Central memory CD8-positive, alpha-beta T cell (primary cell): ENCODE measurements at regions not wholly inside any gene's neighbourhood (a gene's known extent, or its start where the extent isn't known, plus 50 kb on each side); places are given as distances from the start of the nearest gene placed in this dataset.
"Not testable (repeated sequence)": the region's sequence is repeated elsewhere in the genome, so short reads cannot be mapped to it uniquely, and the experiment has no call there.

Source experiments
- ATAC-seq: fragments of 150-1000 bp; cut with Tn5 transposase; replicated peaks from 2 replicates; pipeline ENCODE4 v1.10.0; 2022; ENCODE audit warnings: mild to moderate bottlenecking, moderate FRiP score, moderate number of reproducible peaks; ENCODE audit not compliant: poor library complexity, severe bottlenecking; ENCODE audit errors: extremely low read depth
- DNase-seq, 2 donors: peaks; one replicate each; pipeline ENCODE4 v3.0.0; 2021; ENCODE audit warnings: low spot score in 2 of 2
- H3K27ac Mint-ChIP-seq: one replicate; pipeline ENCODE4 v1.8.0; 2022; ENCODE audit warnings: low read depth, mild to moderate bottlenecking, moderate library complexity, mixed read lengths
- H3K27me3 Mint-ChIP-seq: one replicate; pipeline ENCODE4 v1.8.0; 2022; ENCODE audit warnings: mixed read lengths
- H3K36me3 Mint-ChIP-seq: one replicate; pipeline ENCODE4 v1.8.0; 2022; ENCODE audit warnings: mild to moderate bottlenecking, moderate library complexity, mixed read lengths; ENCODE audit not compliant: insufficient read depth
- H3K4me1 Mint-ChIP-seq: one replicate; pipeline ENCODE4 v1.8.0; 2022; ENCODE audit warnings: mixed read lengths
- H3K4me3 Mint-ChIP-seq: one replicate; pipeline ENCODE4 v1.8.0; 2022; ENCODE audit warnings: mild to moderate bottlenecking, moderate library complexity, mixed read lengths
- H3K9me3 Mint-ChIP-seq: one replicate; pipeline ENCODE4 v1.8.0; 2022; ENCODE audit warnings: mixed read lengths

DNA sequence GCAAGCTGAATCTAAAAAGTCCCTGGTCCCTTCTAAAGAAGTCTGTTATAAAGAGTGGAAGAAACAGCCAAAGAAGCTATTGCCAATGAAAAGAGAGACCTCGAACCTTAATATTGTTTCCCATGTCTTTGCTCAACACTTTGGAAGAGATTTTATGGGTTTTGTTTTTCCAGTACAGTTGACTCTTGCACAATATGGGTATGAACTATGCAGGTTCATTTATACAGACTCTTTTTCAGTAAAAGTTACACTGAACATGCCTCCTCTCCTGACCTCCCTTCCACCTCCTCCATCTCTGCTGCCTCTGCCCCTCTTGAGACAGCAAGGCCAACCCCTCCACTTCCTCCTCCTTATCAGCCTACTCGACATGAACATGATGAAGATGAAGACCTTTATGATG is 332.5 kb downstream of the SETD4 start:
- no peak for DNase-seq
- no peak overlapping the region for H3K27ac Mint-ChIP-seq
- H3K4me3 Mint-ChIP-seq, result no peak overlapping the region
- H3K4me1 Mint-ChIP-seq, result no peaks in the 10 kb centered on the region
- H3K9me3 Mint-ChIP-seq, result no peaks in the 10 kb centered on the region
- peaks cover 79% of the 10 kb centered on the region for H3K27me3 Mint-ChIP-seq
- ATAC-seq, result no peak
- no peaks in the 10 kb centered on the region for H3K36me3 Mint-ChIP-seq

DNA sequence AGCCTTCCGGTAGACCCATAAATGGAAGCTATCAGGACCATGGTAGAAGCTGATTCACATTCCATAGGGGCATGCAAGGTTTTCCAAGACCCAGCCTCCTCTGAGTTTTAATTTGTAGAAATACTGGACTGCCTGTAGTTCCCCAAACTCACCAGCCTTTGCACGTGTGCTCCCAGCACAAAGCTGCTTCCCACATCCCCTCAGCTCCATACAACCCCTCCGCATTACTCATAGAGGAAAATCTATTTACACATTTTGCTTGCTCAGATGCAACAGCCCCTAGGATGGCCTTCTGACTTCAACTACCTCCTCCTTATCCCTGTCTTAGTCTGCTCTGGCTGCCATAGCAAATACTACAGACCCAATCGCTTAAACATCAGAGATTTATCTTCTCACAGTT is 336.2 kb downstream of the SETD4 start:
- Mint-ChIP-seq H3K27ac (no peak overlapping the region), H3K4me1 (no peaks in the 10 kb centered on the region), H3K36me3 (no peaks in the 10 kb centered on the region), H3K27me3 (peaks cover 70% of the 10 kb centered on the region), H3K9me3 (no peaks in the 10 kb centered on the region), H3K4me3 (no peak overlapping the region)
- ATAC-seq (no peak), DNase-seq (no peak)

DNA sequence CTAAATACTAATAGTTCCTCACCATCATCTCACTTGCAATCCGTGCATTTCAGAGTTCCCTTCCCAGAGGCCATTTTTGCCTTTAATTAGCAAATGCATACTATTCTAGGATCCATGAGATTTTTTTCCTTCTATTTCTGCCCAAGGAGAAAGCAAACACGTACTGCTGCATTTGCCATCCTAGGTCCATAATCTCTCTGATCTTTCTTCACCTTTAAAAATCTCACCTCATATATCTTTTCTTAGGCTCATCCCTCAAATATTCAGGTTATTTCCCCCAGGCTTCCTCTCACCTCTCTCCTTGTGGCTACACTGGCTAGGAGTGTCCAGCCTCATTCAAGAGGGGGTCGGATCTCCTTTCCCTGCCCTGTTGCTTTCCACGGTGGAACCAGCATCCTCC is 338.6 kb downstream of the SETD4 start:
- Mint-ChIP-seq H3K9me3 (no peaks in the 10 kb centered on the region), H3K4me1 (no peaks in the 10 kb centered on the region), H3K4me3 (no peak overlapping the region), H3K27ac (no peak overlapping the region), H3K27me3 (peaks cover 68% of the 10 kb centered on the region), H3K36me3 (no peaks in the 10 kb centered on the region)
- no peak for ATAC-seq
- DNase-seq, result no peak

DNA sequence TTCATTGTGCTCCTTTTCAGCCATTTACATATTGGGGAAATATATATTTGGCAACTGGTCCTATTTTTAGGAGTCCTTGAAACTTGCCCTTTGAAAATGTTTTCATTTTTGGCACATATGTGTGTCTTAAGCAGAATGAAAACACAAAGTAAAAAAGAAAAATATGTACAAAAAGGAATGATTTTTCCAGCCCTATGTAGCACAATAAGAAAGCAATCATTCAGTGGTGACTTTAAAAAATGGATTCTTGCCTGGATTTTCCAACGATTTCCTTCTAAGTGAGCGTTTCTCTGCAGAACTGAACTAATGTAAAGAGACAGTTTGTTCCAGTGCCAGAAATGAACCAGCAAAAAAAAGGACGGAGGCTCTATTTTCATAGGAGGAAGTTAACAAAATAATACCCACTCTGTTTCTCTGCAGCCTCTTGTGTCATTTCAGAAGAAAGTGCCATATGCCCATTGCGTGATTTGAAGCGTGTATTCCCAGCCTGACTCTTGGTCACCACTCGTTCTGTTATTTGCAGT is 340.1 kb downstream of the SETD4 start:
- no peaks in the 10 kb centered on the region for H3K36me3 Mint-ChIP-seq
- H3K27ac Mint-ChIP-seq, result no peak overlapping the region
- H3K4me3 Mint-ChIP-seq, result no peak overlapping the region
- peaks cover 73% of the 10 kb centered on the region for H3K27me3 Mint-ChIP-seq
- no peak for DNase-seq
- H3K4me1 Mint-ChIP-seq, result no peaks in the 10 kb centered on the region
- H3K9me3 Mint-ChIP-seq, result no peaks in the 10 kb centered on the region
- no peak for ATAC-seq

DNA sequence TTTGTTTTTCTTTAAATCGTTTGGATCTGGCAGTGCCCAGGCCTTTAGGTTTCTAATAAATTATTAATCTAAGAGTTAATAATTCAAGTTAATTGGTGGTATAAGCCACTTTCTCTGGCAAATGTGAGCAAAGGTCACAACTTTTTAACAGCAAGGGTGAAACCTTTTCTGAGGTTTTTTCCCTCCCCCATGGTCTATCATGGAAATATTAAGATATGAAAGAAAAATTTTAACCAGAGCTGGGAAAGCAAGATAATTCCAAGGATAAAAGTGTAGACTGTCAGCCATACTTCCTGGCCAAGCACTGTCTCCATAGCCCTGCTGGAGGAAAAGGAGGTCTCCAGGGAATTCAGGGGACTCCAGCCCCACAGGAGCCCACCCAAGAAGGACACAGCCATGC is 341.2 kb downstream of the SETD4 start:
- H3K36me3 Mint-ChIP-seq, result no peaks in the 10 kb centered on the region
- peaks cover 73% of the 10 kb centered on the region for H3K27me3 Mint-ChIP-seq
- ATAC-seq (no peak), DNase-seq (no peak)
- no peaks in the 10 kb centered on the region for H3K9me3 Mint-ChIP-seq
- H3K4me3 Mint-ChIP-seq, result no peak overlapping the region
- no peak overlapping the region for H3K27ac Mint-ChIP-seq
- H3K4me1 Mint-ChIP-seq, result no peaks in the 10 kb centered on the region

DNA sequence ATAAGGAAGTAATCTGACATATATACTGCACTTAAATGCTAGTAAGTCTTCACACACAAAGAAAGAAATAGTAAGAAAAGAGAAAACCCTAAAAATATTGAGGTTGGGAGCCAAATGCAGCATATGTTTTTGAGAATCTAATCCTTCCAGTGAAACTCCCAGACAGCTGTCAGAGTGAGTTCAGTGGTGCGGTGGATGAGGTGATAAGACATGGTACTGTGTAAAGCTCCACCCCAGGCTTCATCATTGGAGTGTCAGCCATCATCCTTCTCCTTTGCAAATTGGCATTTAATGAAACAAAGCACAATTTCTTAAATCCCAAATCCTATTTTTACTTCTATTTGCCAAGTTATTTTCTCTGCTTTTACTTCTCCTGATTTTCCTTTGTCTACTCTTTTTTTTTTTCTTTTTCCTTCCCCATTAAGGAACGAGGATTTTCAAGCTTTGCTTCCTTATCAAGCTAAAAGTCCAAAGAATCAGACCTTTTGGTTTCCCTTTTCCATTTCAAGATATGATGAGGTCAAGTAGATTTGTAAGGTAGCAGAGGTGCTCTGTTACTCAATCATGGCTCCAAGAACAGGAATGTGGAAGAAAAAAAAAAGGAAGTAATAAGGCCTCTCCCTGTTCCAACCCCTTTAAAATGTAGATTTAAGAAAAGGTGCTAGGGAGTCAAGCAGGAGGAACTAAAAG is 343.3 kb downstream of the SETD4 start:
- H3K4me3 Mint-ChIP-seq, result no peak overlapping the region
- peaks cover 79% of the 10 kb centered on the region for H3K27me3 Mint-ChIP-seq
- no peak for ATAC-seq
- H3K9me3 Mint-ChIP-seq, result no peaks in the 10 kb centered on the region
- no peak for DNase-seq
- H3K27ac Mint-ChIP-seq, result no peak overlapping the region
- H3K4me1 Mint-ChIP-seq, result no peaks in the 10 kb centered on the region
- H3K36me3 Mint-ChIP-seq, result no peaks in the 10 kb centered on the region

DNA sequence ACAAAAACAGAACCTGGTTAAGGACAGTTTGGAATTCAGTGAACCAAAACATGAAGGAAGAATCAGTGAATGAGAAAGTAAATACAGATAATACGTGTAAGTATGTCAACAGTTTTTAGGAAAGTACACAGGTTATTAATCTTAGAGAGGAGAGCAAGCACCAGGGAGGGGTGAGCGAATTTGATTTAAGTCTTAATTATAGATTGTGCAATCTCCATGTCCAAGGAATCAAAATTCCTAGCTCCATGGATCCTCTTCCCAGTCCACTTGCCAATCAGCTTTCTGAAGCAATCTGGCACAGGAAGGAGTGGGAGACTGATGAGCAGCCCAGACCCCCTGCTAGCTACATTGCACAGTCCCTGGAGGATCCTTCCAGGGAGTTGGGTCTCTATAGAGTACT is 346.4 kb downstream of the SETD4 start:
- H3K27ac Mint-ChIP-seq, result no peak overlapping the region
- ATAC-seq, result no peak
- peaks cover 77% of the 10 kb centered on the region for H3K27me3 Mint-ChIP-seq
- no peaks in the 10 kb centered on the region for H3K9me3 Mint-ChIP-seq
- no peaks in the 10 kb centered on the region for H3K36me3 Mint-ChIP-seq
- H3K4me1 Mint-ChIP-seq, result no peaks in the 10 kb centered on the region
- DNase-seq, result no peak
- no peak overlapping the region for H3K4me3 Mint-ChIP-seq

DNA sequence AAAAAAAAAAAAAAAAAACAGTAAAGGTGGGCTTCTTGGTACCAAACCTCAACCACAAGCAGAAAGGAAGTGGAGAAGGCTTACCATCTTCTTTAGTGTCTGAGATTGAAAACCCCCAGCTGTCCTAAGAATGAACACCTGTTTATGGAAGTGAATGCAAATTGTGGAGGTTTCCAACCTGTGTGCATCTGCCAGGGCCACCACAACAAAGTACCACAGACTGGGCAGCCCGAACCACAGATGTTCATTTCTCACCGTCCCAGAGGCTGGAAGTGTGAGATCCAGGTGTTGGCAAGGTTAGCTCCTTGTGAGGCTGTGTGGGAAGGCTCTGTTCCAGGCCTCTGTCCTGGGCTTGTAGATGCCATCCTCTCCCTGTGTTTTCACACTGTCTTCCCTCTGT is 348.7 kb downstream of the SETD4 start:
- ATAC-seq (no peak), DNase-seq (no peak)
- Mint-ChIP-seq H3K27me3 (peaks cover 68% of the 10 kb centered on the region), H3K4me3 (no peak overlapping the region), H3K4me1 (no peaks in the 10 kb centered on the region), H3K27ac (no peak overlapping the region), H3K36me3 (no peaks in the 10 kb centered on the region), H3K9me3 (no peaks in the 10 kb centered on the region)

DNA sequence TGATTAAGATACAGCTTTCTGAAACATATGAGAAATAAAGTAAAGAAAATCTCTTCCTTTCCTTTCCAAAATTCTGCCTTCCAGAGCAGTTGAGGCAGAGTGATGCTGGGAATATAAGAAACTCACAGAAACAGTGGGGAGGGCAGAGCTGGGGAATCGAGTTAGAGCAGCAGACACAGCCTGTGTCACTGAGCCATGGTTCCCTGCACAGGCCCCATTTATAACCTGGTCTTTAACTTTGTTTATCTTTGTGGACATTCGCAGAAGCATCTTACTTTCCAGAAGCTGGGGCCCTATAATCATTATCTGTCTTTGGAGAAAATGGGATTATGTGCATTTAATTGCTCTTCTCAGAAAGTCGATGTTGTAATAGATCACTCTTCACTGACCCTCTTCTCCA is 349.1 kb downstream of the SETD4 start:
- no peak overlapping the region for H3K4me3 Mint-ChIP-seq
- no peaks in the 10 kb centered on the region for H3K36me3 Mint-ChIP-seq
- no peak overlapping the region for H3K27ac Mint-ChIP-seq
- no peaks in the 10 kb centered on the region for H3K4me1 Mint-ChIP-seq
- no peaks in the 10 kb centered on the region for H3K9me3 Mint-ChIP-seq
- ATAC-seq, result no peak
- H3K27me3 Mint-ChIP-seq, result peaks cover 68% of the 10 kb centered on the region
- no peak for DNase-seq

DNA sequence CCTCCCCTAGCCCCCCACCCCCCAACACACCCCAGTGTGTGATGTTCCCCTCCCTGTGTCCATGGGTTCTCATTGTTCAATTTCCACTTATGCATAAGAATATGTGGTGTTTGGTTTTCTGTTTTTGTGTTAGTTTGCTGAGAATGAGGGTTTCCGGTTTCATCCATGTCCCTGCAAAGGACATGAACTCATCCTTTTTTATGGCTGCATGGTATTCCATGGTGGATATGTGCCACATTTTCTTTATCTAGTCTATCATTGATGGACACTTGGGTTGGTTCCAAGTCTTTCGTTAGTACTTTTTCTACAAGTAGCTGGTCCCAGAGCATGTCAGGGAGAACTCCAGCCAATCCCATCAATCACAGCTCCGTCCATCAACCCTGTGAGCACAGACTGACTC is 350.3 kb downstream of the SETD4 start:
- H3K27ac Mint-ChIP-seq, H3K36me3 Mint-ChIP-seq, H3K4me1 Mint-ChIP-seq, DNase-seq, H3K4me3 Mint-ChIP-seq, H3K9me3 Mint-ChIP-seq, ATAC-seq: not testable (repeated sequence)
- H3K27me3 Mint-ChIP-seq, result peaks cover 63% of the 10 kb centered on the region

DNA sequence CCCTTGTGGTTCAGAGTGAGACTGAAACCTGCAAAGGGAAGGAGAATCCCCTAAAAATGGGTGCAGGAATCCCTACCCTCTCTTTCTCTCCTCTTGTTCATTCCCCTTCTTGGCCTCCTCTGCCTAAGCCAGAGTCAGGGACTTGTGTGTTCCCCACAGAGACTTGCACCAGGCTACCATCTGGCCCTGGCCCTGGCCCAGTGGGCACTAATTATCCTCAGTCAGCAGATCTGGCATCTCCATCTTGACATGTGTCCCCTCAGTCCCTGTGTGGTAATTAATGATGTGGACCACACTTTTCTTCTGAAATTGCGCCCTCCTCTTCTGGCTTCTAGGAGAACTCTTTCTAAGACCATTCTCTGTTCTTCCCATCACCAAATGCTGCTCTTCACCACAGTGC is 354.4 kb downstream of the SETD4 start:
- peaks cover 68% of the 10 kb centered on the region for H3K27me3 Mint-ChIP-seq
- ATAC-seq (no peak), DNase-seq (no peak)
- no peak overlapping the region for H3K4me3 Mint-ChIP-seq
- no peaks in the 10 kb centered on the region for H3K9me3 Mint-ChIP-seq
- no peak overlapping the region for H3K27ac Mint-ChIP-seq
- H3K36me3 Mint-ChIP-seq, result no peaks in the 10 kb centered on the region
- H3K4me1 Mint-ChIP-seq, result no peaks in the 10 kb centered on the region

DNA sequence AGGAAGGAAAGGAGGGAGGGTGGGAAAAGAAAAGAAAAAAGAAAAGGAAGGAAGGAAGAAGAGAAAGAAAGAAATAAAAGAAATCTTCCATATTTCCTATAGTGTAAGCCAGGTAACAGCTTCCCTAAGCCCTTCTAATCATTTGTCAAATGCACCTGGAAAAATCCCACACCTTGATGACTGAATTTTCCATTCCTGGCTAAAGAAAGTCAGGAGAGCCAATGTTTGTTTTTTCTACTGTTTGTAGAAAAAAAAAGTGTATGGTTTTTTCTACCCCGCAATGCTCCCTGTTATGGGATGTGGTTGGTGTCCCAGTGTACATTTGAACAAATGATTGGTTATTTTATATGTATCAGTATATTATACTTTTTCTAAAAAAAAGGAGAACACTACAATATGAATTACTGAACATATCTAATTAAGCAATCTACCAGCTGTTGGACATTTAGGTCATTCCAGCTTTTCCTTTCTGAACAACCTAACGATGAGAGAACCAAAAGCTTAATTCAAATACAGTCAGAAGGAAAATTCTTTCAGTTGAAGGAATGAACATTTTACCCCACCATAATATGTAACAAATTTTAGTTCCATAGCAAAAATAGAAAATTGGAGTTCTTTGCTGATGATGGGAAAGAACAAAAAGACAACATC is 355.0 kb downstream of the SETD4 start:
- ATAC-seq (no peak), DNase-seq (no peak)
- peaks cover 70% of the 10 kb centered on the region for H3K27me3 Mint-ChIP-seq

DNA sequence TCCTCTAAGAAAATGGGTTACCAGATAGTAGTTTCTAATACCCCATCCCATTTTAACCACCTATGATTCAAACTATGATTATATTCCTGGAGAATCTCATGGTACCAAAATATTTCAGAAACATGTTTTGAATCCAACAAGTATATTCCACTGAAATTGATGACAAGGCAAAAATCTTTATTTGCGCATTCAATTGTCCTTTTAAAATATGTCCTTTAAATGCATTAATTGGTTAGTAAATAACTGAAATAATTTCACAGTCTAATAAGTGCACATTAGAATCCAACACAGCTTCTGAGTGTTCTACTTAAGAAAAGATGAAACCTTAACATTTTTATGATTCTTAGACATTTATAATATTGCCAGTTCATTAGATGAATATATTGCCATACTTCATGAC is 356.6 kb downstream of the SETD4 start:
- Mint-ChIP-seq H3K4me1 (no peaks in the 10 kb centered on the region), H3K9me3 (no peaks in the 10 kb centered on the region), H3K27ac (no peak overlapping the region), H3K36me3 (no peaks in the 10 kb centered on the region), H3K4me3 (no peak overlapping the region), H3K27me3 (peaks cover 80% of the 10 kb centered on the region)
- DNase-seq (no peak), ATAC-seq (no peak)

More for the DNA sequence above, 355.0 kb downstream of the SETD4 start:
- H3K27ac Mint-ChIP-seq, result no peak overlapping the region
- no peaks in the 10 kb centered on the region for H3K9me3 Mint-ChIP-seq
- no peak overlapping the region for H3K4me3 Mint-ChIP-seq
- no peaks in the 10 kb centered on the region for H3K36me3 Mint-ChIP-seq
- no peaks in the 10 kb centered on the region for H3K4me1 Mint-ChIP-seq
